GM18502 (cell line): ENCODE measurements at regions not wholly inside any gene's neighbourhood (a gene's known extent, or its start where the extent isn't known, plus 50 kb on each side); places are given as distances from the start of the nearest gene placed in this dataset.
"Not testable (repeated sequence)": the region's sequence is repeated elsewhere in the genome, so short reads cannot be mapped to it uniquely, and the experiment has no call there.

Source experiments
- ATAC-seq: cut with Tn5 transposase; IDR thresholded peaks from one replicate; pipeline ENCODE4 v1.9.1; 2021; ENCODE audit warnings: mild to moderate bottlenecking; ENCODE audit not compliant: unreplicated experiment, poor library complexity

DNA sequence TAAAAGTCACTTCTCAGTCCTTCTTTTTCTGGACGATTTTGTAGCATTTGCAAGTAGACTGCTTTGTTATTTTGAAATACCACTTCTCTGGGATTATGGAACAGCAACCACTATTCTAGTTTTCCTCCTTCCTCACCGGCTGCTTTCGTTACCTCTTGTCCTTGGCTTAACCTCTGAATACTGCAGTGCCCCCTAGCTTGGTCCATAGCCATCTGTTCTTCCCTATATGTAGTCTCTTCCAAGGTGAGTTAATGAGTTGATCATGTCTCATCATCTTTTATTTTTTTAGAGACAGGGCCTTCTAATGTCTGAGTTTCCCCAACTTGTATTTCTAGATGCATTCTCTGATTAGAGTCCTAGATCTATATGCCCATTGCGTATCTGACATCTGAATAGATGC, 694.3 kb downstream of the NTRK3 start:
- no peak for ATAC-seq

DNA sequence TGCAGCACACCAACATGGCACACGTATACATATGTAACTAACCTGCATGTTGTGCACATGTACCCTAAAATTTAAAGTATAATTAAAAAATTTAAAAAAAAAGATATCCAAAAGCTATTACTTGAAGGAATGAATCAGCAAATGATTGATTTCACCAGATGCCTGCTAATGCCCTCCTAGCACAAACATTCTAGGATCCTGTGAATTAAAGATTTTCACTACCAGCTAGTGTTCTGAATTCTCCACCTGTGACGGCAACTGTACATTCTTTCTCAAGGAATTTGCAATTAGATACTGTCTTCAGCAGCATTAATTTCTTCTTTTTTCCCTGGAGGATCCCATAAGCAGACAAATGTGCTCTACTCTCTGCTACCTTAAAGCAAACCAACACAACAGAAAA, 694.9 kb downstream of the NTRK3 start:
- no peak for ATAC-seq

DNA sequence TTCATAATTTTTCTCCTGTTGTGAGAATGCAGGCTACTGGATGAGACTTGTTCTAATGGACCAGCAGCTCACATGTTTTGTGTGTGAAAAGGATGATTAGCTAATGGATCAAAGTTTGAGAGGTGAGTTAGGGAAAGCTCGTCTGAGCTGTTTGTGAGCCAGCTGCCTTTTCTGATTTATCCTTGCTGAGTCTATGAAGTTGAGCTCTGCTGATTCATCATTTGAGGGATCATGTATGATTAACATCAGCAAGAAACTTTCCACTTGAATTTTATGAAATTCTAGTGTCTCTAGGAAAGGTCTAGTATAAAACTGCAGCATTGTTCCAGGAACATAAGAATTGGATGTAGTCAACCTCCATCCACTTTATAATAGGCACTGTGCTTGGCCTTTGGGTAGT, 698.7 kb downstream of the NTRK3 start:
- ATAC-seq, result no peak

DNA sequence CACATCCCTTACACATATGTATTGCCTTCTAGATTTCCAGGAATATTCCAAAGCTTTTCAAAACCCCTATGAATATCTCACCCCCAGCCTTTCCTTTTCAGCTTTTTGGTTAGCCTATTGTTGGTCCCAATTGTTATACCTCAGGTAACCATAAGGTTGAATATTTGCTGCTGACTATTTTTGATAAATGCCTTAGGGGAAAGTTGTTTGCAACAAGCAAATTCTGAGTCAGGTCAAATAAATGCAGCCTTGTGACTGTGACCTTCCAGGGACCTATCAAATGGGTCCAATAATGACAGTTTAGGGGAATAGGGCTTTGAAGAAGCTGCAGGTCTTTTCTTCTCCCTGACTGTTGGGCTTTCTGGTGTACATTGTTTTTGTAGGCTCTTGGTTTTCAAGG, 699.7 kb downstream of the NTRK3 start:
- ATAC-seq, result no peak

DNA sequence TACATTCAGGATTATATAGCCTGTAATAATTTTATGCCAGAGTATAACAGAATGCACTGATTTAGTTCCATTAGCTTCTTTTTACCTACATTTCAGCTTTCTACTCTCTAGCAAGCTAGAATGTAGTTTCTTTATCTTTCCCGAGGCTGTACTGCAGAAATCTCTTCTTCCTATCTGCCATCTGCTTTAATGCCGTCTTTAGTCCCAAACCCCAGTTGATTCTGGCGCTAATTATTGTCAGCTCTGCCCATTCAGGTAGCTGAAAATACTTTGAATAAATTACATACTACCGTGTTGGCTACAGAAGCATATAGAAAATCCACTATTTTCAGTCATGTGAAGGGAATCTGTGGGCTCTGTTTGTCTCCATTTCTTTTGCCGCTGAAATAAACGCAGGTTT, 706.7 kb downstream of the NTRK3 start:
- no peak for ATAC-seq

DNA sequence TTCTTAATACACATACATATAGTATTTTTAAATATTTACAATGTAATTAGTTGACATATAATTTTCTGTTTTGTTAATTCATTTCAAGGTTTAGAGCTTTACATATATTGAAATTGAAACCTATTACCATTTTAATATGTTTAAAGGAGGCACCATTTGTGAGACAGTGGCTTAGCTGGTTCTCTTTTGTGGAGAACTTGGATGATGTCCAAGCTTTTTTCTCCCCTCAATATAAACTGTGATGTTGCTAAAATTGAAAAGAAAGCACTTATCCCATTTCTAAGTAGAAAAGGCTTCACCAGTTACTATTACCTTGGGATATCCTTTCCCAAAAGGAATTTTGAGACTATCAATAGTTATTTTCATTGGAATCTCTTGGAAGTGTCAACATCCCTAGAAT, 707.2 kb downstream of the NTRK3 start:
- ATAC-seq, result no peak

DNA sequence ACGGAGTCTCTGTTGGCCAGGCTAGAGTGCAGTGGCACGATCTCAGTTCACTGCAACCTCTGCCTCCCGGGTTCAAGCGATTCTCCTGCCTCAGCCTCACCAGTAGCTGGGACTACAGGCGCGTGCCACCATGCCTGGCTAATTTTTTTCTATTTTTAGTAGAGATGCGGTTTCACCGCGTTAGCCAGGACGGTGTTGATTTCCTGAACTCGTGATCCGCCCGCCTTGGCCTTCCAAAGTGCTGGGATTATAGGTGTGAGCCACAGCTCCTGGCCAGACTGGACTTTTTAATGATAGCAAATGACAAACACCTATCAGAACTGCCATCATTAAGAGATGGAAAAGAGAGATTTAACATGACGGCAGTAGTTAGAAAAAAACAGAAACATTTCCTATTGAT, 707.9 kb downstream of the NTRK3 start:
- ATAC-seq, result not testable (repeated sequence)

DNA sequence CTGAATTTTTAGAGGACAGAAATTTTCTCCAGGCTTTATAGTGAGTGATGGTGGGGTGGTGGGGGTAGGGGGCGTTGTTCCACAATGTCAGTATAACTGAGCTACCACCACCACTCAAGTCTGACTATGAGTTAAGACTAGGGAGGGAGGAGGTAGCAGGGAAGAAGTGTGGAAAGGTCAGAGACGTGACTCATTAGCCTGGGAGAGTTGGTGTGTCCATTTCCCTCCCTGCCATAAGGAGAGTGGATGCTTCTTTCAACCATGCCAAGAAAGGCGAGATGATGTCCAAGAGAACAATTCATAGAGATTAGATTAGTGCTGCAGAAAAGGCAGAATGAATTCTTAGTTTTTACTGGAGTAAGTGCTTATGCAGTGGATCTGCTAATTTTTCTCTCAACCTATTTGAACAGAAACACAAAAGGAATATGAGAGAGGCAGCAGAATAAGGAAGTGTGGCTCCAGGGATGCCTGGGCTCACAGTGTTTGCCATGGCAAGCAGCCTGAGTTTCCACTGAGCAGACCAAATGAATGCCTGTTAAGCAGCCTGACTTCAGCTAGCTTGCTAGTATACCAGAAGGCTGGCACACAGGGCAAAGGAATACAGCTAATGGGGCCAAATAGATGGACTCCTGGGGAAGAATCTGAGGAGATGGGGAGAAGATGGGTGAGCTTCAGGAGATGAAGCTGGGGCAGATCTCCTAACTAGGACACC, 708.9 kb downstream of the NTRK3 start:
- ATAC-seq, result no peak

DNA sequence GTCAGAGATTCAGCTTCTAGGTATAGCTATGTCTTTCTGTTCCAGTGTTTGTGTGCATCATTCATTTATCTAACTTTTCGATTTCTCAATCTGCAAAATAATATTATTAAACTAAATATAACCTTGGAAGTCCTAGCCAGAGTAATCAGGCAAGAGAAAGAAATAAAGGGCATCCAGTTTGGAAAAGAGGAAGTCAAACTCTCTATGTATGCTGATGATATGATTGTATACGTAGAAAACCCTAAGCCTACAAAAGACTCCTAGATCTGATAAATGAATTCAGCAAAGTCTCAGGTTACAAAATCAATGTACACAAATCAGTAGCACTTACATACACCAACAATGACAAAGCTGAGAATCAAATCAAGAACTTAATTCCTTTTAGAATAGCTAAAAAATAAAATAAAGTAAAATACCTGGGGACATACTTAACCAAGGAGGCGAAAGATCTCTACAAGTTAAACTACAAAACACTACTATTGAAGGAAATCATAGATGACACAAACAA, 718.2 kb downstream of the NTRK3 start:
- no peak for ATAC-seq

DNA sequence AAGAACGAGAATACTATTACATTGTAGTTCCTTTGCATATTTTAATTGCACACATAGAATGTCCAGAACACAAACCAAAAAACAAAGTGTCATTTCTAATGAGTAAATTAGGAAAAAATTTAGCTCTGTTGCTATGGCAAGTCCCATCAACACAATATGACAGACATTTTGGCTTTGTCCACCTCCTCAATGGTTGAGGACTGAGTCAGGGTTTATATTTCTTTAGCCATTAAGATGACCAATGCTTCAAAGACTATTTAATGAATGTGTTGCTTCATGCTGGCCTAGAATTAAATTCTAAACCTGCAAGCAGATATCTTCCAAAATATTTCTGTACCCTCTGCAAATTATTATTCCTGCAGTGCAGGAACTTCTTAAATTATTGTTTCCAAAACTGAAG, 719.2 kb downstream of the NTRK3 start:
- ATAC-seq, result no peak

DNA sequence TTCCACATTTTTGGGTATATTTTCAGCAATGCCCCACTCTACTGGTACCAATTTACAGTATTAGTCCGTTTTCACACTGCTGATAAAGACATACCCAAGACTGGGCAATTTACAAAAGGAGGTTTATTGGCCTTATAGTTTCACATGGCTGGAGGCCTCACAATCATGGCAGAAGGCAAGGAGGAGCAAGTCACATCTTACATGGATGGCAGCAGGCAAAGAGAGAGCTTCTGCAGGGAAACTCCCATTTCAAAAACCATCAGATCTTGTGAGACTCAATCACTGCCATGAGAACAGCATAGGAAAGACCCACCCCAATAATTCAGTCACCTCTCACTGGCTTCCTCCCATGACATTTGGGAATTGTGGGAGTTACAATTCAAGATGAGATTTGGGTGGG, 722.9 kb downstream of the NTRK3 start:
- ATAC-seq, result not testable (repeated sequence)

DNA sequence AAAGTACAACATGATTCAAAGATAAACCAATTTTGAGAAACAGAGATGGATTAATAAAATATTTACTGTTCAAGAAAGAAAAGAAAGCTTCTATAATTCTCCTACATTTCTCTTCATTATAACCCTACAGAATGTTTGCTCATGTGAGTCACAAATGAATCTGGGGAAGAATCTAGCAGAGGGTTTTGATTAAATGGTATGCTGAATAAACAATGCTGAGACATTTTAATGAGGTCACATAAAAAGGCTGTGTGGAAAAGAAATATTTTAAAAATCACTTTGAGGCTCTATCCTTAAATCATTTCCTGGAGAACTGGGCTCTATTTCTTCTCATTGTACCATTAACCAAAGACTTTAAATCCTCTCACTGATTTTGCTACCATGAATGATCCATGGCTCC, 727.7 kb downstream of the NTRK3 start:
- ATAC-seq, result no peak

DNA sequence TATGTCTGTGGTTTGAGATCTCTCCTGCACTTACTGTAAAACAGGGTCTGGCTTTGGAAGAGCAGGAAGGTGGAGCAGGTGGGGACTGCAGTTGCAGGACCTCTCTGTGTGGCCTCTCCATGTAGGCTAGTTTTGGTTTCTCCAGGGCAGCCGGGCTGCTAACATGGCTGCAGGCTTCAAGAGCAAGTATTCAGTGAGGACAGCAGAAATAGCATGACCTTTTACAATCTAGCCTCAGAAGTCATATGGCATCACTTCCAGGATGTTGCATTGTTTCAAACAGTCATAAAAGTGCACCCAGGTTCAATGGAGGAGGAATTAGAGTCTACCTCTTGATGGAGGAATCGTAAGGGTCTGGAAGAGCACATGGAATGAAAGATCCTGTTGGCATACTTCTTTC, 728.7 kb downstream of the NTRK3 start:
- no peak for ATAC-seq

DNA sequence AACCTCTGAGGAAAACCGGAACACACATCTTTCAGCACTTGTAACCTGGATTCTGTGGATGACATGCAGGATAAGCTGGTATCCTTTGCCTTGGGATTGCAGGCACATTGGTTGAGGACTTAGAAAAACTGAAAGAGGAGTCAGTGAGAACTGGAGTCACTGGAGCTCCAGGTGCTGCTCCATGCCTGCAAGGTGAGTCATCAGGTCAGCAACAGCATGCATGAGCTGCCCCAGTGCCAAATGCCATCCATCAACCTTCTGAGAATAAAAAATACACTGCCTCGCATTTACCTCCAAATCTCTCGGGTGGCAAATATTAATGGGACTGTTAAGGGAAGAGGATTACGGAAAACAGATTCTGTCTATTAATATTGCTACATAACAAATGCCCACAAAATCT, 729.1 kb downstream of the NTRK3 start:
- ATAC-seq, result no peak

DNA sequence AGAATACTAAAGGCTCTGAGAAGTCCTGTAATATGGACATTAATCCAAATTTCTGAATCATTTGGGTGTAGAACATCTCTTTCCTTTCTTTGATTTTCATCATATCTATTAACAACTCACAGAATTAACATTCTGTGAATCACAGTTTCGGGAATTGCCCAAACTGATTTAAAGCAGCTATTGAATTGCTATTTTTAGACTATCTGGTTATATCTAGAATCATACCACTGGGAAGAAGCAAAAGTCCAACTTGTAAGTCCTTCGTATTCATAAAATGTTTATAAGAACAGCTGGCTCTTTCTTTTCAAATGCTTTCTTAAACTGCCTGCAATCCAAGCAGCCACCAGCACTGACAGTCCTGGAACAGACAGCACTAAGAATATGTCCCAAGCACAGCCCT, 733.0 kb downstream of the NTRK3 start:
- ATAC-seq, result no peak

DNA sequence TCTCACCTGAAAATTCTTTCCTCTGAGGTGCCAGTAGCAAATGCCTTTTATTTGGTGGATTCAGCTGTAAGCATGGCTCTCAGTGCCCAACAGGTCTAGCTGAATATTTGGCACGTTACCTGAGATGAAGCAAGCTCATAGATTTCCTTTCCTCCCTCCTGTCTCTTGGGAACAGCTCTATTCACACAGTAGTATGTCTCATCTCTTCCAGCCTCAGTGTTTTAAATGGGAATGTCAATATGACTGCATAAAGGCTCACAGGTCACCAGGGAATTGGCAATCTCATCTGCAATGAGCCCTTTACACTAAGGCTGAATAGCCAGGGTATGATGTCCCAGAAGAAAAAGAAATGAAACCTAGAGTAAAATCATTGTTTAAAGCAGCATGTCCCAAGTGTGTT, 733.5 kb downstream of the NTRK3 start:
- ATAC-seq, result no peak

DNA sequence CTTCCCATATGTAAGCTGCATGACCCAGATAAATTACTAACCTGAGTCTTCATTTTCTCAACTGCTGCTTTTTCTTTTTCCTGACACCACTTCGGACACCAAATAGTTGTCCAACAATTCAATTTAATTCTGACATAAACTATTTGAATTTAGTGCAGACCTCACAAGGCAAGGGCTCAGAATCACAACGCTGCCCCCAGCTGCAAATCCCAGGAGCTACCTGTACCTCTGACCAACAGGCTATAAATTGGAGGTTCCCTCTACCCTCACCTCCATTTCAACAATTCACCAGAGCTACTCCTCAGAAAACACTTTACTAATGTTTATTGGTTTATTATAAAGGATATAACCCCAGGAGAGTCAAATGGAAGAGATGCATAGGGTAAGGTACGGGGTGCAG, 737.6 kb downstream of the NTRK3 start:
- ATAC-seq, result no peak

DNA sequence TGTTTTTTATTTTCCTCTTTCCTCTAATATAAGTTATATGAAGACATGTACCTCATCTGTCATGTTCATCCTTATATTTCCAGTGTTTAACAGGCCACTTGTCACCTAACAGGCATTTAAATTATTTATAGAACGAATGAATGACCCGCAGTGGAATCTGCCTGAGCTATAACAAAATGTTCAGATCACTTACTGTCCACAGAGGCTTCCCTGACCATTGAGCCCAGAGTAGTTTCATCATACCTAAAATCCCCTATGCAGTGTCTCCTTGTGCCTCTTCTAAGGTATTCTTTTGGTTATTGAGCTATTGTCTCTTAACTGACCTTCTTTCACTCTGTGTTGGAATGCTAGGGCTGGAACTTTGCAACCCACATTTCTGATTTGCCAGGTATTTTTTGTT, 748.5 kb downstream of the NTRK3 start:
- ATAC-seq, result no peak

DNA sequence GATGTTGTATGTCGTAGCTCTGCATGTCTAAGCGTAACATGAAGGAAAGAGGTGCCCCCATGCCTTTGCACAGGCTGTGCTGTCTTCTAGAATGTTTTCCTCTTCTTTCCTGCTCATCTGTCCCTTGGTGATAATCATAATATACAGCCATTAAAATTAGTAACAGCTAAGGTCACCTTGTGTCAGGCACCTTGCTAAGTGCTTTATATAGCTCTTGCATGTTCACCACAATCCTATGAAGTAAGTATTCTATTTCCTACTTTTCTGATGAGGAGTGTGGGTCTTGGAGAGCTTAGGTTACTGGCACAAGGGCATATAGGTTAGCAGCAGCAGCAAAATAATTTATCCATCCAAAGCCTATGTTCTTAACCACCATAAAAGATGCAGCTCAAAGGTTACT, 754.4 kb downstream of the NTRK3 start:
- no peak for ATAC-seq

DNA sequence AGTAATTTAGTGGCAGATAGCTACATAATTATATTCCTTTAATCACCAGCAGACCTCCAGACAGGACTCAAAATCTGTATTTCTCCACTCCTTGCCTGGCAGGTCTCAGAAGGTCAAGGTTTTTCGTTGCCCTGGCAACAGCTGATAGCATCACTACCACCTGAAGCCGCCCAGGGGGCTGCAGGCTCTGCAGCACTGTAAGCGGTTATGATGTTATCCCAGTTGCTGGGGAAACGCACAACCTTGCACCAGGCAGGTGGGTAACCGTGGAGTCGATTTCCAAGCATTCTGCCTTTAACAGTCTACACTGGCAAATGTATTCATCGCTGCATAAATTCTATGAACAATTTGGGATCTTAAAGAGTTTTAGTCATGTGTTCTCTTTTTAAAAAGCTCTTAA, 756.3 kb downstream of the NTRK3 start:
- ATAC-seq, result no peak

DNA sequence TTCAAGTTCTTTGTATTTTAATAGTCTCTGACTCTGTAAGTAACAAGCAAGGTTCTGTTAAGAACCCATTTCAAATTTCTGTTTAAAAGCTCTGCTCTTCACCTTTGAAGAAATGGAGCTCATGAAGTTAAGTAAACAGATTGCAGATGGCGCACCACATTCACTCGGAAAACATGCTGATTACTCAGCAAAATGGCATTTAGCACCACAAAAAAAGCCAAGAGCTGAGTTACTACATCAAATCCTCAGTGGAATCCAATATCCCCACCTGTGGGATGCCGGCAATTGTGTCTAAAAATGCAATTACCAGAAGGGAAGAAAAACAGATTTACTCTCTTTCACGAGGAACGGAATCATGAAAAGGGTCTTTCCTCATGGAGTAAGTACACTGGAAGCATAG, 758.0 kb downstream of the NTRK3 start:
- ATAC-seq, result no peak

DNA sequence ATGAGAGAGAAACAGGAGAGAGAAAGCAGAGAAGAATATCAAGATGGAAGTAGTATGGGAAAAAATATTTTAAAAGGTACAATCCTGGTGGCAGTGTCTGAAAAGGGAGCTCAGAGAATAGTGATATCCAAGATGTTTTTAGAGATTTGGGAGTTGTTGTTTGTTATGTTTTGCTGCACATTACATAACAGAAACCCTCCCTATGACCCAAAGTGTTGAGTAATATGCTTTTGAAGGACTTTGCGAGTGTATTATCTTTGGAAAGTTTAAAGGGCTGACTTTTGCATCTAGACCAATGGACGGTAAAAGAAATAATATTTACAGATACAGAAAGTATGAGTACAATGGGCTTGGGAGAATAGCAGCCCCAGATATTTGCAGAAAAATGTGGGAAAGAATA, 759.7 kb downstream of the NTRK3 start:
- ATAC-seq, result no peak

DNA sequence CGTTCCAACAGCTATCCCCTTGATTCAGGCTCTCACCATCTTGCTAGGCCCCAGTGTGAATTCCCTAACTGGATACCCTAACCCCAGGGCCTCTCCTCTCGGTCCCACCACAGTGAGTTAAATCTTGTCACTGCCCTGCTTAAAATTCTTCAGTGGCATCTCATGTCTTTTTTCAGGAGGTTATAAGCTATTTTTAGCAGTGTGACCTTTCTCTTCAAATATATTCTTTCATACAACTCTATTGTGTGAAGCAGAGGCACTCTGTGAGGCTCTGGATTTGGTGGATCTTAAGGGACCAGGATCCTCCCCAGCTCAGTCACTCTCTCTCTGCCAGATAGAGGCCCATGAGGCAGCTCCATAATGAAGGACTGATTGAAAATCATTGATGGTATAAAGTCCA, 760.4 kb downstream of the NTRK3 start:
- no peak for ATAC-seq
